Smooth muscle cell (in vitro differentiated cells): ENCODE measurements at regions not wholly inside any gene's neighbourhood (a gene's known extent, or its start where the extent isn't known, plus 50 kb on each side); places are given as distances from the start of the nearest gene placed in this dataset.

Experiments
- DNase-seq: peaks from one replicate; lab custom pipeline; 2025; ENCODE audit not compliant: unreplicated experiment; lab: John Stamatoyannopoulos, UW
- H2AFZ ChIP-seq: fragments of 200-600 bp; sonication (generic); 2 replicates; pipeline ENCODE4 v1.6.0; 2016; ENCODE audit warnings: antibody characterized with exemption, low read depth, mild to moderate bottlenecking
- H3F3A ChIP-seq: fragments of 200-600 bp; sonication (generic); 2 replicates; pipeline ENCODE4 v1.6.0; 2017; ENCODE audit warnings: antibody characterized with exemption, low read depth
- H3K27ac ChIP-seq: fragments of 200-600 bp; sonication (generic); 2 replicates; pipeline ENCODE4 v1.5.1; 2016; ENCODE audit warnings: low read depth, mild to moderate bottlenecking
- H3K27me3 ChIP-seq: fragments of 200-600 bp; sonication (generic); 2 replicates; pipeline ENCODE4 v1.6.1; 2016; ENCODE audit warnings: low read depth, mild to moderate bottlenecking
- H3K36me3 ChIP-seq: fragments of 200-600 bp; sonication (generic); 2 replicates; pipeline ENCODE4 v1.5.1; 2016; ENCODE audit warnings: low read depth
- H3K4me1 ChIP-seq: fragments of 200-600 bp; sonication (generic); 2 replicates; pipeline ENCODE4 v1.5.1; 2016; ENCODE audit warnings: low read depth
- H3K4me2 ChIP-seq: fragments of 200-600 bp; sonication (generic); 2 replicates; pipeline ENCODE4 v1.6.0; 2016; ENCODE audit warnings: mild to moderate bottlenecking
- H3K4me3 ChIP-seq: fragments of 200-600 bp; sonication (generic); 2 replicates; pipeline ENCODE4 v1.5.1; 2016; ENCODE audit warnings: mild to moderate bottlenecking
- H3K79me2 ChIP-seq: fragments of 200-600 bp; sonication (generic); 2 replicates; pipeline ENCODE4 v1.6.0; 2016; ENCODE audit warnings: low read depth, mild to moderate bottlenecking
- H3K9ac ChIP-seq: fragments of 200-600 bp; sonication (generic); 2 replicates; pipeline ENCODE4 v1.6.0; 2016; ENCODE audit warnings: low read depth
- H3K9me3 ChIP-seq: fragments of 200-600 bp; sonication (generic); replicated peaks from 2 replicates; pipeline ENCODE4 v1.5.1; 2016; ENCODE audit warnings: low read depth
- H4K20me1 ChIP-seq: fragments of 200-600 bp; sonication (generic); 2 replicates; pipeline ENCODE4 v1.6.0; 2016; ENCODE audit warnings: low read depth
- CTCF ChIP-seq: fragments of 200-600 bp; sonication (generic); IDR thresholded peaks from 2 replicates; pipeline ENCODE4 v1.5.1; 2017; ENCODE audit warnings: borderline replicate concordance, mild to moderate bottlenecking, antibody characterized with exemption; ENCODE audit not compliant: insufficient read depth, poor library complexity, severe bottlenecking
- WGBS: methylation state at CpG from one replicate; pipeline ENCODE4 v1.1.7; 2016; ENCODE audit warnings: low lambda C conversion rate; 5-methylcytosine and 5-hydroxymethylcytosine counted together

DNA sequence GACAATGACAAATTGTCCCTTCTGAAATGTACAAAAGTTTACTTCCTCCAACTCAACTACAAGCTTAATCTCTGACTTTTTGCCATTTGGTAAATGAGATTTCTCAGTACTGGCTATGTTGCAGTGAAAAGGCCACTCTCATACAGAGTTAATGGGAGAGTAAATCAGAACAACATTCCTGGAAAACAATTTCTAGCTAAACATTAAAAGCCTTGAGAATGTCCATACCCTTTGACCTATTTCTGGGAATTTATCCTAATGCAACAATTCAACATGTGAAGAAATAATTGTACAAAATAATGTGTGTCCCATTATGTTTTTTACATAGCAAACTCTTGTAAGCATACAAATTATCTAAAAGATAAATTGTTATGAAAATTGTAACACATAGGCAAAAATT, 56.3 kb upstream of the SPEF2 start:
- H3K4me2 ChIP-seq = no peak overlapping the region
- TF ChIP-seq CTCF = no peak

GRCh38 chr5:35557748-35558147, 59.9 kb upstream of the SPEF2 start:
- H3F3A ChIP-seq = no peaks in the 10 kb centered on the region
- no peaks in the 10 kb centered on the region for H4K20me1 ChIP-seq
- no peak overlapping the region for H3K9ac ChIP-seq
- H3K79me2 ChIP-seq = no peaks in the 10 kb centered on the region
- no peaks in the 10 kb centered on the region for H3K4me1 ChIP-seq
- WGBS = 81% methylated on average over 1 of the region's 1 CpG
- DNase-seq = no peak
- no peak overlapping the region for H3K4me3 ChIP-seq
- H3K9me3 ChIP-seq = no peaks in the 10 kb centered on the region
- H3K4me2 ChIP-seq = no peak overlapping the region
- no peaks in the 10 kb centered on the region for H3K36me3 ChIP-seq
- no peak for TF ChIP-seq CTCF
- H3K27ac ChIP-seq = no peak overlapping the region
- no peak overlapping the region for H2AFZ ChIP-seq
- no peaks in the 10 kb centered on the region for H3K27me3 ChIP-seq

More for the DNA sequence above, 56.3 kb upstream of the SPEF2 start:
- no peaks in the 10 kb centered on the region for H3K27me3 ChIP-seq
- H3K9me3 ChIP-seq = no peaks in the 10 kb centered on the region
- H3K27ac ChIP-seq = no peak overlapping the region
- no peak overlapping the region for H2AFZ ChIP-seq
- H3K36me3 ChIP-seq = no peaks in the 10 kb centered on the region
- no peaks in the 10 kb centered on the region for H3K79me2 ChIP-seq
- no peaks in the 10 kb centered on the region for H3F3A ChIP-seq
- no peak for DNase-seq
- no peaks in the 10 kb centered on the region for H4K20me1 ChIP-seq
- no peaks in the 10 kb centered on the region for H3K4me1 ChIP-seq
- no peak overlapping the region for H3K4me3 ChIP-seq
- no peak overlapping the region for H3K9ac ChIP-seq

DNA sequence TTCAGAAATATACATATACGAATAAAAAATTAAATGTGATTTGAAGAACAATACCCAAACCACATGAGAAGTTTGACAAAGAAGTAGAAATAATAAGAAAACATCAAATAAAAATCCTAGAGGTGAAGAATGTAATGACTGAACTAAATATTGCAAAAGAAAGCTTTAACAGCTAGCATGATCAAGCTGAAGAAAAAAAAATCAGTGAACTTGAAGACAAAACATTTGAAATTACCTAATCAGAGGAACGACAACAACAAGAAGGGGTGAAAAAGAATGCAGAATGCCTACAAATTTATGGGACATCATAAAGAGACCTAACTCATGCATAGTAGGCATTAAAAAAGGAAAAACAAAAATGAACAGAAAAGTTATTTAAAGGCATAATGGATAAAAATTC, 60.5 kb upstream of the SPEF2 start:
- Histone ChIP-seq H3K4me2 (no peak overlapping the region), H3F3A (no peaks in the 10 kb centered on the region), H3K36me3 (no peaks in the 10 kb centered on the region), H4K20me1 (no peaks in the 10 kb centered on the region), H2AFZ (no peak overlapping the region), H3K27ac (no peak overlapping the region), H3K4me3 (no peak overlapping the region), H3K4me1 (no peaks in the 10 kb centered on the region), H3K9ac (no peak overlapping the region), H3K9me3 (no peaks in the 10 kb centered on the region), H3K79me2 (no peaks in the 10 kb centered on the region), H3K27me3 (no peaks in the 10 kb centered on the region)
- no peak for TF ChIP-seq CTCF
- WGBS = 75% methylated on average over 2 of the region's 2 CpGs
- no peak for DNase-seq

- no peak for DNase-seq
- Histone ChIP-seq H3K9ac (no peak overlapping the region), H3K4me2 (no peak overlapping the region), H3K27ac (no peak overlapping the region), H3K79me2 (no peaks in the 10 kb centered on the region), H4K20me1 (no peaks in the 10 kb centered on the region), H3K36me3 (no peaks in the 10 kb centered on the region), H2AFZ (no peak overlapping the region), H3K27me3 (no peaks in the 10 kb centered on the region), H3K9me3 (no peaks in the 10 kb centered on the region), H3F3A (no peaks in the 10 kb centered on the region), H3K4me1 (no peaks in the 10 kb centered on the region), H3K4me3 (no peak overlapping the region)
- 86% methylated on average over 3 of the region's 3 CpGs for WGBS
- TF ChIP-seq CTCF = no peak
Measured at GRCh38 chr5:35554016-35554415, 63.6 kb upstream of the SPEF2 start.
